ENCODE measurements at regions not wholly inside any gene's neighbourhood (a gene's known extent, or its start where the extent isn't known, plus 50 kb on each side); places are given as distances from the start of the nearest gene placed in this dataset.
"Not testable (repeated sequence)": the region's sequence is repeated elsewhere in the genome, so short reads cannot be mapped to it uniquely, and the experiment has no call there.

DNA sequence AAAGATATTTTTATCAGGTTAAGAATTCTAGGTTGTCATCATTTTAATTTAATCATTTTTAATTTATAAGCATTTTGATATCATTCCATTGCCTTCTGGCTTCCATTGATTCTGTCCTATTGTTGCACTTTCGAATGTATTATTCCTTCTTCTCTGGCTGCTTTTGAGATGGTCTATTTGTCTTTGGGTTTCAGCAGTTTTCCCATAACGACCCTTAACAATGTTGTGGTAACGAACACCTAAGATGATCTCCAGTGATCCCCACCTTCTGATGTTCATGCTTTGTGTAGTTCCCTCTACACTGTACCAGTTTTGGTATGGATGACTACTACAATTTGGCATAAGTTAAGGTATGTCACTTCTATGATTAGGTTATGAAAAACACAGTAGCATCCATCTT lies 59.9 kb downstream of the MINAR1 start:
- no peak for DNase-seq

DNA sequence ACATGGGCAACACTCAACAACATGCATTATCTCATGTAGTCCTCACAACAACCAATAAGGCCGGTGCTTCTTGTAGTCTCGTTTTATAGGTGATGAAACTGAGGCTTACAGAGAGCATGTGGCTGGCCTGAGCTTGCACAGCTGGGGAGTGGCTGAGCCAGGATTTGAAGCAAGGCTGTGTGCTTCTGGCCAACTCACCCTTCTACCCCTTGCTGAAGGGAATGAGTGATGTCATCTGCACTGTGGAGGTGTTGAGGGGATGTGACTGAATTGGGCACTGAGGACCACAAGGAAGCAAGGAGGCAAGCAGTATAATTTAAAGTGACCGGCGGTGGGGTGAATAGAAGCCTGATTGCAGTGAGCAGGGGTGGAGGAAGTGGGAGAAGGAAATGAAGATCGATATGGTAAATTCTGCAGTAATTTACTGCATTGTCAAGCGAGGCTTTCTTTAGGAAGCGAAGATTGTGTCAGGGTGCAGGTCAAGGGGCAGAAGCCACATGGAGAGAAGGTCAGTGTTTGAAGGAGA lies 62.3 kb downstream of the MINAR1 start:
- no peak for DNase-seq

DNA sequence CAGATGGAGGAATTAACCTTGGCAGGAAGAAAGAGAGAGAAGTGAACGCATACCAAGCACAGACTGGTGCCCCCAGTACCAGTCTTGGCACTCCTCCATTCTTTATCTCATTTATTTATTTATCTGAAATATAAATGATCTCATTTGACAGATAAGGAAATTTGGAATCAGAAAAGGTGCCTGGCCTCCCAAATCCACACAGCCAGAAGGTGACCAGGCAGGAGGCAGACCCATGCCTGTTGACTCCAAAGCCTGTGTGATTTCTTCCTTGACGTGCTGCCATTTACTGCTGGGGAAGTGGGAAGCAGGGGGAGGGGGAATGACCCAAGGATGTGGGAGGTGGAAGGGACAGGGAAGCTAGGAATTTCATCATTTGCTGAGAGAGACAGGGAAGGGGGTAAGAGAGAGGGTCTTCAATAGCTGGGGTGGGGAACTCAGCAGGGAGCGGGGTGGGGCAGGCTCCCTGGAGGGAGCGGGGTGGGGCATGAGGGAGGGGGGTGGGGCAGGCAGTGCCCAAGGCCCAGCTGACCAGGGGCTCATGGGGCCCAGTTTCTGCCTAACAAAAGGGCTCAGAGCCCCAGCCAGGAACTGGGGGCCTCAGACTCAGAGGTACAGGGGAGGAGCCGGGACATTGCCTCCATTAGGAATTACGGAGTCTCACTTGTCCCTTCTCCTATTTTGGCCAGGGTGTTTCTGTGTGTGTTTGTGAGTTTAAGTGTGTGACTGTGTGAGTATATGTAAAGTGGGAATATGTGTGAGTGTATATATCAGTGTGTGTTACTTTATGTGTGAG lies 63.0 kb downstream of the MINAR1 start:
- DNase-seq = no peak

DNA sequence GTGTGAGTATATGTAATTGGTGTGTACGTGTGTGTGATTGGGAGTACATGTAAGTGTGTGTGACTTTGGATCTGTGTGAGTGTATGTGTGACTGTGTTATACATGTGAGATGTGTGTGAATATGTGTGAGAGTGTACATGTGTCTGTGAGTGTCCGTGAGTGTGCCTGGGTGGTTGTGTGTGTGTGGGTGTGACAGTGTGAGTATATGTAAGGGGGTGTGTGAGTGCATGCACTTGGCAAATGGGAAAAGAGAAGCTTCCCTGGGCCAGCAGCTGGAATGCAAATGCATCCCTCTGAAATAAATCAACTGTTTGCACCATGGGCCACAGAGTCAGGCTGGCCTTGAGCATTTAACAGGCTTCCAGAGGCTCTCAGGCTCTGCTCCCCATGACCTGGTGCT lies 63.6 kb downstream of the MINAR1 start:
- no peak for DNase-seq

DNA sequence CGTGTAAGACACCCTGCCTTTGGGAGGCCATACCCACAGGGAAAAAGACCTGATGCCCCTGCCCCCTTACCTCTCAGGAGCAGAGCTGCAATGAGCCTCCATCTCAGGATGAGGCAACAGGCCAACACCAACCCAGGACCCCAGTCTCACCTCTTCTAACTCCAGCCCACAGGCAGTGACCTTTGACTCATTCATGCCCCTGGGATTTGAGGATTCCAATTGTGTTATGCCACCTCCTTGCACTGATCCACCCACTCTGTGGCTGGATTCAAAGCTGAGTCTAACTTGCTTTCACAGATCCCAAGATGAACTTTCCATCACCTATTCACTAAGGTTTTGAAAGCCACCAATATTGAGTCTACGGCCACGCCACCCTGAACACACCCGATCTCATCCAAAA lies 64.7 kb downstream of the MINAR1 start:
- no peak for DNase-seq

DNA sequence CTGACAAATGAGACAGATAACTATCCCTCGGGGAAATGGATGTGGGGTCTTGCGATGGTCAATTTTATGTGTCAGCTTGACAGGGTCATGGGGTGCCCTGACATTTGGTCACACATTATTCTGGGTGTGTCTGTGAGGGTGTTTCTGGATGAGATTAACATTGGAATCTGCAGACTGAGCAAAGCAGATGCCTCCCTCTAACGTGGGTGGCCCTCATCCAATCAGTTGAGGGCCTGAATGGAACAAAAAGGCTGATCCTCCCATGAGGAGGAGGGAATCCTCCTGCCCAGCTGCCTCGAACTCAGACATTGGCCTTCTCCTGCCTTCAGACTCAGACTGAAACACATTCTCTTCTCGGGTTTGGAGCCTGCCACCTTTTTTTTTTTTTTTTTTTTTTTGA lies 69.0 kb downstream of the MINAR1 start:
- DNase-seq = no peak

DNA sequence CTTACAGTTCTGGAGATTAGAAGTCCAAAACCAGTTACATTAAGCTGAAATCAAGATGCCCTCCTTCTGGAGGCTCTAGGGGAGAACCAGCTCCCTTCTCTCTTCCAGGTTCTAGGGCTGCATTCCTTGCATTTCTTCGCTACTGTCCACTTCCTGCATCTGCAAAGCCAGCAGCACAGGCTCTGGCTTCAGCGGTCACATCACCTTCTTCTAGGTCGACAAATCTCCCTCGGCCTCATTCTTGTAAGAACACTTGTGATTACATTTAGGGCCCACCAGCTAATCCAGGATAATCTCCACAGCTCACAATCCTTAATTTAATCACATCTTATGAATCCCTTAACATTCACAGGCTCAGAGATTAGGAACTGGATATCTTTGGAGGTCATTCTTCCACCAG lies 73.8 kb downstream of the MINAR1 start:
- no peak for DNase-seq

DNA sequence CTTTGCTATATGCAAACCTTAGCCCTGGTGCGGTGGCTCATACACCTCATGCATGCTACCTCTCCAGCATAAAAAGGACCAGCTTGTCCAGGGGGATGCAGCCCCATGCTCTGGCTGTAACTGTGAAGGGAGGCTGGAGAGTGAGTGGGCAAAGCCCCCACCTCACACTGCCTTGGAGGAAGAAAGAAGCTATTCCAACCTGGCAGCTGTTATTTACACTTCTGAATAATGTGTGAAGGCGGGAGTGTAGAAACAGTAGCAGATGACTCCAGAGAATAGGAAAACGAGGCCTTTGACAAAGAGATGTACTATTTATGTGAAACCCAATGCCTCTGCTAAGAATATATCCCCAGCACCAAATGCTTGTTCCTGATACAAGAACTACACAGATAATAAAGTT lies 80.7 kb downstream of the MINAR1 start:
- DNase-seq = not testable (repeated sequence)

DNA sequence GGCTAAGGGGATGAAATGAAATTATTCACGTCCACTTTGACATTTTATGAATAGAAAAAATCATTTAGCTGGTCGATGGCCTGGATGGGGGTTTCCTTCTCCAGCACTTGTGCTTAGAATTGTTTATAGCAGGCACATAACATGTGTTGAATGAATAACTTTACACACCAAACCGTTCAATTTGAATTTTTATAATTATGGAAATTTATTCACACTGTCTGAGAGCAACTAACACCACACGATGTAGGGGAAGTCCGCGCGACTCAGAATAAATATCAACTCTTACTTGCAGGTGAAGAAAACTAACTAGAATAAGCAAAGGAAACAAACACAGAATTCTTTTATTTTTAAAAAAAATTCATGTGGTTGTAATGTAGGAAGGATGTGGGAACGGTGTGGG lies 81.3 kb downstream of the MINAR1 start:
- no peak for DNase-seq

DNA sequence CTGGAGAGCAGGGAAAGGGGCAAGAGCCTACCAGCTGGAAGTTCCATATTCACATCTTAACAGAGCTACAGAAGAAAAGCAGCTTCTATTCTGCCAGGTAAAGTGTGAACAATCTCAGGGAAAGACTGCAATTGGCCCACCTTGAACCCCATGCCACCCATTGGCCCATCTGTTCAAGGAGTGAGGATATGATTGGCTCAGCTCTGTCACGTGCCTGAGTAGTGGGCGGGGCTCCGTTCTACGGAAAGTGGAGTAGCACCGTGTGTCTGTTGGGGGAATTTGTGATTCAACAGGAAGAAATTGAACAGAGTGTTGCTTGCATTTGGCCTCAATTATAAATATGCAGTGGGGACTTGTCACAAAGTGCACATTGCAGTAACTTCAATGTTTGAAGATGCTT lies 81.8 kb downstream of the MINAR1 start:
- DNase-seq = no peak

DNA sequence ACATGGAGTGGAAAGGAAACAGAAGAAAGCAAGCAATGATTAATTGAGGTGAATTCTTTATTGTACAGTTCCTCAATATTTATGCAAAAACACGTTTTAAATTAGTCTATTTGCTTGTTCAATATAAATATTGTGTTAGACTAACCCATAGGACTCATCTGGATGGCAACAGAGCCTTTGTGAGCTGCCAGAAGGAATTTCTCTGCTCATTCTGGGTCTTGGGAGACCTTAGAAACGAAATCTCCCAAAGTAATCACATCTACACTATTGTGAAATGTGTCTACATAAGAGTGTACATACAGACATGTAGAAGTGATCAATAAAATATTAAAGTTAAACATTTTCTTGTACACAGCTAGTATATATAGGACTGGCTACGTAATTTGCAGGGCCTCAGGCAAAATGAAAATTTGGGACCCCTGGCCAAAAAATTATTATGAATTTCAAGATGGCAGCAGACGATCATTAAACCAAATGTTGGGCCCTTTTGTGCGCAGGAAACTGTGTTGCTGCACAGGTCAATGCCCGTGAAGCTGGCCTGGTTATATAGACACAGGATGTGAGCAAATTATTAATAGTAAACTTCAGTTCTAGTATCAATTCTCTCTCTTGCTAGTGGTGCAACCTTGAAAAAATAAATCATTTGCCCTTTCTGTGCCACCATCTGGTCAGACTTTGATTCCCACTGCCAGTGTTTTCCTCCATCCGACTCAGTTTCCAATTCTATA lies 83.3 kb downstream of the MINAR1 start:
- DNase-seq = no peak

DNA sequence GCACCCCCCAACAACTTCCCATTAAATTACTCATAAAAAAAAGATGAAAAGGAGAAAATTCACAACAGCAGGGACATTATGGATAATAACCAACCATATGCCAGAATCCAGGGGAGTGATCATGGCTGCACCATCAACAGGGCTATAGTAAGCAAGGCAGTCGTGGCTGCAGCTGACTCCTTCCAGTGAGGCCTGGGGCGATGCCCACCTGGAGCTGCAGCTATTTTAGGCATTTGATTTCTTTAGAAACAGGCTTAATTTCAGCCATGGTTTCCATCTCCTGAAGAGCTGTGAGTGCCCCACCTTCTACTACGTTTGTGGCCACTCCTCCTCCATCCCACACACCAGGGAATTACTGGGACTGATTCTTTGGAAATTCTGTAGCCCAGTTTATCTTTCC lies 84.0 kb downstream of the MINAR1 start:
- DNase-seq = no peak

DNA sequence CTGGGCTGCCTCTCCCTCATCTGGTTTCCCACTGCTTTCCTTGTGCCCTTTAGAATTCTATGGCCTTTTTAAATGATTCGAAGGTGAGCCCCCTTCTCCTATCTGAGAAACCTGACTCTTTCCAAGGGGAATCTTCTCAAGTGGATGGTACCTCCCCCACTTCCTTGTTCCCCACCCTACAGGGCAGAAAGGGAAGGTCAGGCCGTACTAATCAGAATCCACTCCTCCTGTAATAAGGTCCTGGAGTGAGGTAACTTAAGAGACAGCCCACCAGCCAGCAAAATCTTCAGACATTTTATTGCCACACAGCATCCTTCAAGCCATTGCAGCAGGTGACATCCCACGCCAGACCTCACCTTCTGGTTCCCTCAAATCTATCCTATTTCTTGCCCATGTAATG lies 84.5 kb downstream of the MINAR1 start:
- DNase-seq = no peak

DNA sequence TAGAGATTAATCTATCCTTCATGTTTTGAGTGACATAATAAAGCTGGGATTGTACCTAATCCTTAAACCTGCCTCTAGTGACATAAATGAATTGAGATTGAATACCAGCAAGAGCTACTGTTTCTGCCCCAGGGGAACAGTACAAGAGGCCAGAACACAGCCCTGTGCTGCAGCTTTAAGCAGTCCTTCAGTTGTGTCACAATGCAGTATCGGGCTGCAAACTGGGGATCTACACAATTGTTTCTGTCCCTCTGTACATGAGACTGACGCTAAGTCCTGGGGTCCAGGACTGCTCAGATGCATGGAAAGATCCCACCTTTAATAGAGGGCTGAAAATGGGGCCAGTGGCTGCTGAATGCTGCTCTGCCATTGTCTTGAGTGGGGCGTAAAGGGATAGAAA lies 87.5 kb downstream of the MINAR1 start:
- DNase-seq = no peak

DNA sequence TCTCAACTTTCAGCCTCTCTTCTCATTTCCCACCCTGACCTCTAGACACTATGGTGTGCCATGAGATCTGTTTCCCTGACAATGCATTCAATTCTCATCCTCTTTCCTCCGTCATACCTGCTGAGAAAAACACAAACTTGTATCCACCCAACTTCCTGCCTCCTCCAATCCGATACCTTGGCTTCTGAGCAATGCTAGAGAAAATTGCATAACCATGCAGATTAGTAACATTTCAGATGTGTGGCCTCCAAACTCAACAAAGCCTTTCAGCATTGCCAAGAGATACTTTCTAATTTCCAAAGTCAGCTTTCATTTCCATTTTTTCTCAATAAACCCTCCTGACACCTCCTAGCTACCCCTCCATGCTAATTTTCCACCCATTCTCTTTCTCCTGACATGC lies 88.5 kb downstream of the MINAR1 start:
- DNase-seq = no peak

DNA sequence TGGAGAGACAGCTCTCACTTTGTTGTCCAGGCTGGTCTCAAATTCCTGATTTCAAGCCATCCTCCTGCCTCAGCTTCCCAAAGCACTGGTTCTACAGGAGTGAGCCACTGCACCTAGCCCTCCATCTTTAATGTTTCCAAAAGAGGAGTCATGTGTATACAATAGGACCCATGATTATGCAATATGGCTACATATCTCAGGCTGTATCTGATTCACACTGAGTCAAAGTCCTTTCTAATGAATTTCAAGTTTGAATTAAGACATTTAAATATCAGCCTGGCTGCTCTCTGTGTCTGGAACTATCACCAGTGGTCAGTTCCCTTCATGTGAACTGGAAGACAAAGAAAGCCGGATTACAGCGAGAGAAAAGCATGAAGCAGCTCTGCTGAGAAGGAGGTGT lies 90.5 kb downstream of the MINAR1 start:
- DNase-seq = no peak

DNA sequence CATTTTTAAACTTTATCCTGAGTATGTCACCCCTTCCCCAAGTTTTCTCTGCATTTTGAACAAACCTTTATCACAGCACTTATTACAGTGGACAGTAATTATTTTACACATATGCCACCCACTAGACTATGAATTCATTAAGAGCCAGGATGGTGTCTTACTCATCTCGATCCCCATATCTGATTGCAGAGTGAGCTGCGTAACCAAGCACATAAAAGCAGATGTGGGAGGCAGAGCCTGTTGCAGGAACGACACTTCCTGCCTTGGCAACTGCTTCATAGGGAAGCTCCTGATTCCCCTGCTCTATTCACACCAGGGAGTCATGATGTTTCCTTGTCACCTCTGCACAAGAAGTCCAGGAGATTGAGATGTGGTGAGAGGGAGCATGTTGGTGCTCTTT lies 91.1 kb downstream of the MINAR1 start:
- no peak for DNase-seq

DNA sequence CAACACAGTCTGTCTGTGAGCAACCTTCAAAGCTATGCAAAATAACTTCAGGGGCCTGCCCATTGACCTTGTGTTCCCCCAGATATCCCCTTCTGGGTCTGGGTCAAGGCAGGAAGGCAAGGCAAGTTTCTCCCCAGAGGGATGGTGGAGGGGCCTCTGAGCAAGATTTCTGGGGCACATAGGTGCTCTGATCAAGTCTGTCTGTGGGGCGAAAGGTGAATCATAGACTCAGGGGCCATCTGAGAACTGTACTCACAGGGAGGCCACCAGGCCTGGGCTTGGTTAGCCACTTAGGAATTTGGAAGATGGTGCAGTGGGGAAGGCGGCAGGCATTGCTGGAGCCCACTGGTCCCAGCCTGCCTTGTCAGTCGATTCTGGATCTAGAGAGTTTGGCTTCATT lies 92.4 kb downstream of the MINAR1 start:
- DNase-seq = no peak

DNA sequence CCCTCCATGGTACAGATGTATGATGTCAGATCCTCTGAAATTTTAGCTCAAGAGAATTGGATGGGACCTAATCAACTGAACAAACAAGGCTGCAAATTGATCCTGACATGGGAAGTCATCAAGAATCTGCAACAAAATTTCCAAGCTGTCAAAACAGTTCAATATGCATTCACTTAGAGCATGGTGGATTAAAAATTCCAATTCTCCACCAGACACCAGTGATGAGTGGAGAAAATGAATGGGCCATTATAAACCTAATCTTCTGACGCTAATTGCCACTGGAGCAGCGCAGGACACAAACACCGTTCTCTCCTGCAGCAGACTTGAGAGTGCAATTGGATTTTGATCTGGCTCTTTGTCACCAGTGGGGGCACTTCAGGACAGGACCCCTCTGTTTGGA lies 94.2 kb downstream of the MINAR1 start:
- no peak for DNase-seq

DNA sequence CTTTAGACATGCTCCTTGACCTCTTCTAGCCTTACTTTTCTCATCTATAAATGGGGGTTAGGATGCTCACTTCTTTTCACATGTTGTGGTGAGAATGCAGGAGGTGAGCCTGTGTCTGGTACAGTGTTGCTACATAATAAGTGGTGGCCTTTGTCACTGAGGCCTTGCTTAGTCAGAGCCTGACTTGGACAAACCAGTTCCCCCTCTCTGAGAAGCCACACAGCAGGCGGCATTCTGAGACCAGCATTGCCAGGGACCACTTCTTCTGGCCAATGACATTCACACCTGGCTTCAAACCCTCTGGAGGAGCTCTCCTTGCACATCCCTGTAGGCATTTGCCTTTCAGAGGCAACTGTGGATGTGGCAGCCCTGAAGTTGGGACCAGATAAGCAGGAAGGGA lies 95.7 kb downstream of the MINAR1 start:
- DNase-seq = no peak

DNA sequence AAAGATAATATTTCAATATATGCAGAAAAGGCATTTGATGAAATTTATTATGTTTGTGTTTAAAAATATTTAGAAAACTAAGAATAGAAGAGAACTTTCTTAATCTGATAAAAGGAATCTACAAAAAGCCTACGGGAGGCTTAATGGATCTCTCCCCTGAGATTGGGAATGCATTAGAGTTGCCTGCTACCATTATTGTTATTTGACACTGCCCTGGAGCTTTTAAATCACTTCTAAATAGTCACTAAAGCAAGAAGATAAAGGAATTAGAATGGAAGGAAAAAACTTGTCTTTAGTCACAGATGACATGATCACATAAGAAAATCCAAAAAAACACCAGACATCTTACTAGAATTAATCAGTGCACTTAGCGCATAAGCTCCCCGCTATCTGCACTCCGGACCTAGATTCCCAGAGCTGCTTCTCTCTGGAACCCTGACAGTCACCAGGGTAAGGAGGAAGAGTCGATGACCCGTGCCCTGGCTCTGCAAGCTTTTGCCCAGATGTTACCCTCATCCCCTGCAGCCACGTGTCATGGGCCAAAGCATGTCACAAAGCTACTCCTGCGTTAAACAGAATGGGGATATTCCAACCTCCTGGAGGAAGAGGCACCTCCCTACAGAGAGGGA lies 97.1 kb downstream of the MINAR1 start:
- DNase-seq = no peak

DNA sequence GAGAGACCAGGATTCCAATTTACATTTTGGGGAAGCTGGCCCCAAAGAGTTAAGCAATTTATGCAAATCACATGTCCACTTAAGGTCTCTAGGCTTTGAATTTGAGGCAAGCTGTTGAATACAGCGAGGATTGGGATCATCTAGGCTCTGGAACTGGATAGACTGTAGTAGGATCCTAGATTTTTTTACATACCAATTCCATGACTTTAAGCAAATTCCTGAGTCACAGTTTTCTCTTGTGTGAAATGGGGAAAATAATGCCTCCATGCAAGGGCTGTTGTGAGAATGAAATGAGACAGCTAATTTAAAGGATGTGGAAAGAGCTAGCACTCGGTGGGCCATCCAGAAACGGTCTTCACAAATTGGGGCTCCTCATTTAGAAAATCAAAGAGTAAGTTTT lies 103.4 kb downstream of the MINAR1 start:
- no peak for DNase-seq

DNA sequence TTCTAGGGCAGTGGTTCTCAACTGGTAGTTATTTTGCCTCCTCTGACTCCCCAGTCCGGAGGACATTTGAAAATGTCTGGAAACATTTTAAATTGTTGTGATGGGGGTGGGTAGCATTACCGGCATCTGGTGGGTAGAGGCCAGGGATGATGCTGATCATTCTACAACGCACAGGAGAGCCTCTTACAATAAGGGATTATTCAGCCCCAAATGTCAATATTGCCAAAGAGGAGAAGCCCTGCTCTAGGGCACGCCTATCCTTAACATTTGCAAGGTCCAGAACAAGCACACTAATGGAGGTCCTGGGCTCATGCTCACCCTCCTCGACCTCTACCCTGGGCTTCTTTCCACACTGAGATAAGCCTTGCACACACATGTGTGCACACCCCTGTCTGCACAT lies 106.4 kb downstream of the MINAR1 start:
- no peak for DNase-seq

DNA sequence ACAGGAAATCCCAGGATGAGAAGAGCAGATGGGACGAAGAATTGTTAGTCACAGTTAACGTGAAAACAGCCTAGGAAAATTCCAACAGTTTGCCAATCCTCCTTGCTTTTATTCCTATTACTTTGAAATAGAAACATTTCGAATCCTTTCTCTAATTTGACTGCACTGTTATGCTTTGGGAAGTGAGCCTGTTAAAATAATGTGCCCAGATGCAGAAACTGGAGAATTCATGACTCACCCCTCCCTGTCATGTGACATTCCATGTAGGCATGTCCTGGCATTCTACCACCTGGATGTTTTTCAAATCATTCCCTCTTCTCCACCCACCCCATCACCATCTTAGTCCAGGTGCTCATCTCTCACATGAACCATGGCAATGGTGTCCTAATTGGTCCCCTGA lies 107.3 kb downstream of the MINAR1 start:
- no peak for DNase-seq

Measured in OCI-M1 (cell line).